Fibroblast of skin of back (primary cell): ENCODE measurements at regions not wholly inside any gene's neighbourhood (a gene's known extent, or its start where the extent isn't known, plus 50 kb on each side); places are given as distances from the start of the nearest gene placed in this dataset.
A peak's percentile ranks its signal among the peaks of the same experiment; 100 is the strongest.
"Not testable (repeated sequence)": the region's sequence is repeated elsewhere in the genome, so short reads cannot be mapped to it uniquely, and the experiment has no call there.

Experiments
- DNase-seq: peaks from one replicate; pipeline ENCODE4 v3.0.0-alpha.2; 2013

- peak; percentile 58 for DNase-seq
Observed at GRCh38 chr12:8282181-8282580, 54.8 kb upstream of the FAM90A1 start.

GRCh38 chr12:8285681-8286080 lies 58.3 kb upstream of the FAM90A1 start:
- not testable (repeated sequence) for DNase-seq

GRCh38 chr12:8291764-8292163 lies 64.3 kb upstream of the FAM90A1 start:
- DNase-seq = not testable (repeated sequence)

GRCh38 chr12:8294662-8295061 lies 67.2 kb upstream of the FAM90A1 start:
- DNase-seq = not testable (repeated sequence)

GRCh38 chr12:8308611-8309010 lies 81.2 kb upstream of the FAM90A1 start:
- not testable (repeated sequence) for DNase-seq

GRCh38 chr12:8315997-8316396 lies 88.6 kb upstream of the FAM90A1 start:
- DNase-seq = not testable (repeated sequence)

DNA sequence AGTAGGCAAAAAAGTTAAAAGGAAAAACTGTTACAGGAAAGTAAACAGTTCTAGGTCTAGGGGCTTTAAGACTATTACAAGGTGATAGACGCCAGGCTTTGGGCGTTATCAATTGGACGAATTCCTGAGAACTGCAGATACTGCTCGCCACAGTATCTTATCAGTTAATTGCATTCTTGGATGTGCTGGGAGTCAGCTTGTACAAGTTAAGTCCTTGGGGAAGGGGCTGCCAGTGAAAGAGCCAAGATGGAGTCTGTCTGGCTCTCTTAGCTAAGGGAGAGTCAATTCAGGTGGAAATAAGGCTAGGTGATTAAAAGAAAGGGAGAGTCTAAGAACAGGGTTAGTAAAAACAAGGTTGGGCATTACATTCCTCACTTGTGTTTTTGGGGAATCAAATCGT lies 90.3 kb upstream of the FAM90A1 start:
- not testable (repeated sequence) for DNase-seq

DNA sequence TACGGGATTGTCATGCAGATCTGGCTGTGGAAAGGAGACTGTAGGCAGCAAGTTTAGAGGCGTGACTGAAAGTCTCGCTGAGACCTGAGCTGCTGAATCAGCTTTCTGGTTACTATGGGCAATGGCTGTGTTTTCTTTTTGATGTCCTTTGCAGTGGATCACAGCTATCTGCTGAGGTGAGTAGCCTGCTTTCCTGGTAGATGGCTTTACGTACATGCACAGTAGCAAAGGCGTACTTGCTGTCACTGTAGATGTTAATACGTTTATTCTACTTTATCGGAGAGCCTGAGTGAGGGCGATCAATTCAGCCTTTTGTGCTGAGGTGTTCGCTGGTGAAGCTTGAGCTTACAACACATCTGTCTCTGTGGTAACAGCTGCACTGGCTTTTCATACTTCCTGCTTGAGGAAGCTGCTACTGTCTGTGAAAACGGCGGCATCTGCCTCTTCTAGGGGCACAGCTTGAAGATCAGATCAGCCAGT lies 92.9 kb upstream of the FAM90A1 start:
- DNase-seq = not testable (repeated sequence)

DNA sequence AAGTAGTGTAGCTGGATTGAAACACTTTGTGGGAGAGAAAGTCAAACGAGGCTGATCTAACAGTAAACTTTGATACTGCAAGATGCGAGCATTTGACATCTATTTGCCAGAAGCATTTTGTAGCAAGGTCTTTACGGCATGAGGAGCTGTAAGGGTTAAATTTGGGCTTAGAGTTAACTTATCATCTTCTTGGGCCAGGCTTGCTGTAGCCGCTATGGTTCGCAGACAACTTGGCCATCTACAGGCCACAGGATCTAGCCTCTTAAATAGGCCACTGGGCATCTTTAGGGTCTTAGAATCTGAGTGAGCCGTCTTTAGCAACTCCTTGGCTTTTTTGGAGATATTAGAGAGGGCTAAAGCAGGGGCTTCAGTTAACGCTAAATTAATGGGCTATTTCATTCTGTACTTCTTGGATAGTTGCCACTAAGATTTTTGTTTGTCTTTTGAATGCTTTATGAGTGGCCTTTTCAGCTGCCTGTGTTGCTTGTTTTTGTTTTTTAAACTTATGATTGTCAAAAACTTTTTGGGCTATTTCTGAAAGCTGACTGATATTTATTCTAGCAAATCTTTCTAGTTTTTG lies 93.5 kb upstream of the FAM90A1 start:
- not testable (repeated sequence) for DNase-seq

DNA sequence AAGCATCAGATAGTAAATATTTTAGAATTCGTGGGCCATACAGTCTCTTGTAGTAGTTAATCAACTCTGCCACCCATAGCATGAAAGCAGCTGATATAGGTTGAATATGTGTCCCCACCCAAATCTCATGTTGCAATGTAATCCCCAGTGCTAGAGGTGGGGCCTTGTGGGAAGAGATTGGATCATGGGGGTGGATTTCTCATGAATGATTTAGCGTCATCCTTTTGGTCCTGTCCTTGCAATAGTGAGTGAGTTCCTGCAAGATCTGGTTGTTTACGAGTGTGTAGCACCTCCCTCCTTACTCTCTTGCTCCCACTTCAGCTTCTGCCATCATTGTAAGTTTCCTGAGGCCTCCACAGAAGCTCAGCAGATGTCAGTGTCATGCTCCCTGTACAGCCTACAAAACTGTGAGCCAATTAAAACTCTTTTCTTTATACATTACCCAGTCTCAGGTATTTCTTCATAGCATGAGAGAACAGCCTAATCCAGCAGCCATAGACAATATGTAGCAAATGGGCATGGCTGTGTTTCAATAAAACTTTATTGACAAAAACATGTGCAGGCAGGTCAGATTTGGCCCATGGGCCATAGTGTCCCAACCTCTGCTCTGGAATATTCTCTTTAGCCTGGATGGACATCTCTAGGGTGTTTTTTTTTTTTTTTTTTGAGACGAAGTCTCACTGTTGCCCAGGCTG lies 97.9 kb upstream of the FAM90A1 start:
- DNase-seq = not testable (repeated sequence)

DNA sequence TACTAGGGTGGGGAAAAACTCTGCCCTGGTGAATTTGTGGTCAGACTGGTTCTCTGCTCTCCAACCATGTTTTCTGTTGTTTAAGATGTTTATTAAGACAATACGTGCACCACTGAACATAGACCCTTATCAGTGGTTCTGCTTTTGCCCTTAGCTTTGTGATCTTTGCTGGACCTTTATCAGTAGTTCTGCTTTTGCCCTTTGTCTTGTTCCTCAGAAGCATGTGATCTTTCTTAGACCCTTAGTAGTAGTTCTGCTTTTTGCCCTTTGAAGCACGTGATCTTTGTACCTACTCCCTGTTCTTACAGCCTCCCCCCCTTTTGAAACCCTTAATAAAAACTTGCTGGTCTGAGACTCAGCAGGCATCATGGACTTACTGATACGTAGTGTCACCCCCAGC lies 101.4 kb upstream of the FAM90A1 start:
- not testable (repeated sequence) for DNase-seq

- not testable (repeated sequence) for DNase-seq
Observed at GRCh38 chr12:8332373-8332772, 105.0 kb upstream of the FAM90A1 start.

- DNase-seq = not testable (repeated sequence)
Observed at GRCh38 chr12:8351073-8351472, 104.7 kb upstream of the CLEC6A start.

DNA sequence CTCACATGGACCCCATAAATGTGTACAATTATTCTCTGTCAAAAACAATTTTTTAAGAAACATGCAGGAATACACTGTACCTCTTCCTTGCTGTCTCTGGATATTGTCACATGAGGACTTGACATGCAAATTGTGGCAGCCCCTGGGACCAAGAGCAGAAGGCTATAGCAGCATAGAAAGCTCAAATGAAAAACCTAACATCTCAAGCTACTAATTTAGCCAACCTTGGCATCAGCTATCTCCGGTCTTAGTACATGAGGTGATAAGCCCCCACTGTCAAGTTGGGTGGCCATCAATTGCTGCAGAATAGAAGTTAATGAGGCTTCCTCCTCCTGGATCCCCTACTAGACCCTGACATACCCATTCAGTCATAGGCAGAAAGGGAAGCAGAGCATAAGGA lies 101.0 kb upstream of the CLEC6A start:
- not testable (repeated sequence) for DNase-seq

DNA sequence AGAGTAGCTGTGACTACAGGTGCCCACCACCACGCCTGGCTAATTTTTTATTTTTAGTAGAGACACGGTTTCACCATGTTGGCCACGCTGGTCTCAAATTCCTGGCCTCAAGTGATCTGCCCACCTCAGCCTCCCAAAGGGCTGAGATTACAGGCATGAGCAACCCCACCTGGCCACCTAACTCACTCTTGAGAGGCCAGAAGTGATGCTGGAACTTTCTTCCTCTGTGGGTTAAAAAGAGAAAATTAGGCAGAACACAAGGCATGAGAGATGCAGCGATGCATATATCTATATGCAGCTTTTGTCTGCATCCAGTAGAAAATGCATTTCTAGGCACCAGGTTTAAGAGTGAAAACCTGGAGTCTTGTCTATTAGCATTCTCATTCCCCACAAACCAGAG lies 100.2 kb upstream of the CLEC6A start:
- DNase-seq = not testable (repeated sequence)

DNA sequence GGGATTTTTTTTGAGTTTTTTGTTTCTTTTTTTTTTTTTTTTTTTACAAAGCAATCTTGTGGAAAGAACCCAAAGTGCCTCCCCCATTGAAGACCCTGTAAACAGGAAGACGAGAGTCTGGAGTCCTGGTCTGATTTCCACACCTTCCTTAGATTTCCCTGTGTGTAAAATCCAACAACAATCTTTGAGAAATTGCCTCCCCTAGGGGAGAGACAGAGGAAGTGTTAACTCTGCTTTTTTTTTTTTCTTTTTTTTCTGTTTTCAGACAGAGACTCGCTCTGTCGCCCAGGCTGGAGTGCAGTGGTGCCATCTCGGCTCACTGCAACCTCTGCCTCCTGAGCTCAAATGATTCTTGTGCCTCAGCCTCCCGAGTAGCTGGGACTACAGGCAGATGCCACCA lies 82.0 kb upstream of the CLEC6A start:
- not testable (repeated sequence) for DNase-seq

GRCh38 chr12:8375122-8375521 lies 80.6 kb upstream of the CLEC6A start:
- DNase-seq = not testable (repeated sequence)

DNA sequence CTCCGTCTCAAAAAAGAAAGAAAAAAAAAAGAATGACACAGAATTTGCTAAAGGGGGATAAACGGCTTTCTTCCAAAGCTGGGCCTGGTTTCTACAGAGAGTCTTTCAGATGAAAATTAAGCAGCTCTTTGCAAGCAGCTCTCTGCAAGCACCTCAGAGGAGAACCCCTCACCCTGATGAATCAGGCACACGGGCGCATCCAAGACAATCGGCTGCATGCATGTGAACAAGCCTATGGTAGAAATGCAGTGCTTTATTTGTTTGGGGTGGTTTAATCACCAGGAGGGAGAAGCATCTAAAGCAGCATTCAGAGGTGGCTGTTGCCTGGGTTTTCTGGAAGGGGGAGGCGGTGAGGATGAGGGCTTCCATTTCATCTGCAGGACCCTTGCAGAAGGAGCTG lies 78.0 kb upstream of the CLEC6A start:
- DNase-seq = not testable (repeated sequence)

DNA sequence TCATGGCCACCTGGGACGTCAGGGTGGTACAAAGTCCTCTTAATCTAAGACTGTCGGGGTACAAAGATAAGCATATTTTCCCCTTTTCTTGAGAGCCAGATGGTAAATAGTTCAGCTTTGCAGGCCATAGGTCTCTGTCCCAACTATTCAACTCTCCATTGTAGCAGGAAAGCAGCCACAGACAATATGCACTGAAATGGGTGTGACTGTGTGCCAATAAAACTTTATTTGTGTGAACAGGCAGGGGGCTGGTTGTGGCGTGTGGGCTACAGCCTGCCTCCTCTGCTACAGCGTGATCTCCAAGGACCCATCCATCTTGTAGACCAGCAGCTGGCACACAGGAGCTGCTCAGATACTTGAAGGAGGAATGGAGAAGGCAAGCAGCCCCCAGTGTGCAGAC lies 73.2 kb upstream of the CLEC6A start:
- DNase-seq = not testable (repeated sequence)

DNA sequence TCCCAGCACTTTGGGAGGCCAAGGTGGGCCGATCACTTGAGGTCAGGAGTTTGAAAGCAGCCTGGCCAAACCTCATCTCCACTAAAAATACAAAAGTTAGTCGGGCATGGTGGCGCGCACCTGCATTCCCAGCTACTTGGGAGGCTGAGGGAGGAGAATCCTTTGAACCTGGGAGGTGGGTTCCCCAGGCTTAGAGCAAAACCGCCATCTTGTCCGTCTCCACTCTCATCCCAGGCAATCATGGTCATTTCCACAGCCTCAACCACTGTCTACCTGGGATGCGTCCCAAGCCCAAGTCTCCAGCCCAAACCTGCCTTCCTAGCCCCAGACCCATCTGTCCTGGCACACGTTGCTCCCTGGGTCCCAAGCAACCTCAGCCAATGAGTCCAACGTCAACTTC lies 71.1 kb upstream of the CLEC6A start:
- DNase-seq = not testable (repeated sequence)

DNA sequence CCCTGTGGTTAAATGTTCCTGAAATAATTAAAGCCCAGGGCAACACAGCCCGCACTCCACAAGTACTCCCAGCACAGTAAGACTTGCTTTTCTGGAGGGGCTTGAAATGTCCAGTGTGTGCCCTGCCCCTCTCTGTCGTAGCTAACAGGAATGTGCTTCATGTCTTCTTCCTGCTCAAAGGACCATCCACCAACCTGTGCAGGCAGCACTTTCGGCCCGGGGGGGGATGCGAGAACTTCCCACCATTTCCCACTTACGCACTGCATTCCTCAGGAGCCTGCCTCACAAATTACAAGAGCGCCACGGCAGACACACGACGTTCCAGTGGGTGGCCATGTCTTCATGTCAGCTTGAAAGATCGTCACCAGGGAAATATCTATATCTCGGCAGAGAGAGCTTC lies 70.3 kb upstream of the CLEC6A start:
- DNase-seq = not testable (repeated sequence)

- not testable (repeated sequence) for DNase-seq
Observed at GRCh38 chr12:8386661-8387060, 69.1 kb upstream of the CLEC6A start.

DNA sequence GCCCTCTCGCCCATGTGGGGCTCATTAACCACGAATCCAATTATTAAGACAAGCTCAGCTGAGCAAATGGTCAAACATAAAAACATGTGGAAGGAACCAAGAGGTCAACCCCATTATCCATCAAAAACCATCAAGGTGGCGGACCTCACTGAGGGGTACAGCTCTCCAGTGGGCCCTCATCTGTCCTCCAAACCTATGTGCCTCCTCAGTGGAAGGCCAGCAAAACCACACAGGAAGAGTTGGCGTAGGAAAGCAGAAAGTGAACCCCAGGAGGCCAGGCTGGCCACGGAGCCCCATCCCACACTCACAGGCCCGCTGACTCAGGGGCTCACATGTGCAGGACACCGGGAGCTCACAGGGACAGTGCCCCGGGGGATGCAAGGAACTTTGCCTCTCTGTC lies 66.5 kb upstream of the CLEC6A start:
- not testable (repeated sequence) for DNase-seq
